ENCODE measurements at regions not wholly inside any gene's neighbourhood (a gene's known extent, or its start where the extent isn't known, plus 50 kb on each side); places are given as distances from the start of the nearest gene placed in this dataset.

- Histone ChIP-seq H3K27me3 (ENCODE audit: insufficient read depth, low read depth, low read length) (no peaks in the 10 kb centered on the region), H3K4me2 (ENCODE audit: low read length) (no peak overlapping the region), H3K36me3 (ENCODE audit: insufficient read depth, low read length) (no peaks in the 10 kb centered on the region), H4K20me1 (ENCODE audit: insufficient read depth) (no peaks in the 10 kb centered on the region), H3K9me2 (ENCODE audit: insufficient read depth, low read length) (no peaks in the 10 kb centered on the region), H3K79me2 (replicated peaks; ENCODE audit: insufficient read depth, low read length) (no peaks in the 10 kb centered on the region), H3K4me3 (ENCODE audit: low read length) (no peak overlapping the region), H2AFZ (ENCODE audit: low read depth, low read length) (no peak overlapping the region), H3F3A (ENCODE audit: insufficient read depth, low read length, poor library complexity, severe bottlenecking) (no peaks in the 10 kb centered on the region), H3K27ac (ENCODE audit: low read length) (no peak overlapping the region), H3K9ac (ENCODE audit: low read length) (no peak overlapping the region), H3K9me3 (ENCODE audit: low read length) (no peaks in the 10 kb centered on the region)
- TF ChIP-seq RAD21 (conservative IDR thresholded peaks at IDR 0.05) (no peak), EP300 (conservative IDR thresholded peaks at IDR 0.05; ENCODE audit: poor library complexity, severe bottlenecking) (no peak), EZH2 (IDR thresholded peaks at IDR 0.05; ENCODE audit: borderline replicate concordance, insufficient read depth, low read length, poor library complexity, severe bottlenecking) (no peak), MXI1 (conservative IDR thresholded peaks at IDR 0.05; ENCODE audit: poor library complexity, severe bottlenecking) (no peak), CTCF (IDR thresholded peaks at IDR 0.05; ENCODE audit: poor library complexity, severe bottlenecking) (no peak), POLR2AphosphoS5 (IDR thresholded peaks at IDR 0.05) (no peak), TAF1 (IDR thresholded peaks at IDR 0.05; ENCODE audit: low read depth) (no peak), SMC3 (conservative IDR thresholded peaks at IDR 0.05; ENCODE audit: poor library complexity) (no peak), REST (IDR thresholded peaks at IDR 0.05; ENCODE audit: borderline replicate concordance) (no peak)
Measured at GRCh38 chr13:46948338-46948737, 51.5 kb upstream of the HTR2A start.

- Histone ChIP-seq H3K4me2 (ENCODE audit: low read length) (no peak overlapping the region), H3K4me3 (ENCODE audit: low read length) (no peak overlapping the region), H3K79me2 (replicated peaks; ENCODE audit: insufficient read depth, low read length) (no peaks in the 10 kb centered on the region), H3K9ac (ENCODE audit: low read length) (no peak overlapping the region), H3K27ac (ENCODE audit: low read length) (no peak overlapping the region), H4K20me1 (ENCODE audit: insufficient read depth) (no peaks in the 10 kb centered on the region), H3K9me3 (ENCODE audit: low read length) (no peaks in the 10 kb centered on the region), H3K9me2 (ENCODE audit: insufficient read depth, low read length) (no peaks in the 10 kb centered on the region), H2AFZ (ENCODE audit: low read depth, low read length) (no peak overlapping the region), H3F3A (ENCODE audit: insufficient read depth, low read length, poor library complexity, severe bottlenecking) (no peaks in the 10 kb centered on the region), H3K36me3 (ENCODE audit: insufficient read depth, low read length) (no peaks in the 10 kb centered on the region), H3K27me3 (ENCODE audit: insufficient read depth, low read depth, low read length) (no peaks in the 10 kb centered on the region)
- no peak for TF ChIP-seq REST (IDR thresholded peaks at IDR 0.05; ENCODE audit: borderline replicate concordance)
- no peak for TF ChIP-seq SMC3 (conservative IDR thresholded peaks at IDR 0.05; ENCODE audit: poor library complexity)
- no peak for TF ChIP-seq MXI1 (conservative IDR thresholded peaks at IDR 0.05; ENCODE audit: poor library complexity, severe bottlenecking)
- no peak for TF ChIP-seq RAD21 (conservative IDR thresholded peaks at IDR 0.05)
- TF ChIP-seq EZH2 (IDR thresholded peaks at IDR 0.05; ENCODE audit: borderline replicate concordance, insufficient read depth, low read length, poor library complexity, severe bottlenecking) = no peak
- TF ChIP-seq POLR2AphosphoS5 (IDR thresholded peaks at IDR 0.05) = no peak
- TF ChIP-seq EP300 (conservative IDR thresholded peaks at IDR 0.05; ENCODE audit: poor library complexity, severe bottlenecking) = no peak
- no peak for TF ChIP-seq CTCF (IDR thresholded peaks at IDR 0.05; ENCODE audit: poor library complexity, severe bottlenecking)
- TF ChIP-seq TAF1 (IDR thresholded peaks at IDR 0.05; ENCODE audit: low read depth) = no peak
Measured at GRCh38 chr13:46947425-46948191, 50.8 kb upstream of the HTR2A start.

All from neural cell (in vitro differentiated cells).